GM18517 (cell line): ENCODE measurements at regions not wholly inside any gene's neighbourhood (a gene's known extent, or its start where the extent isn't known, plus 50 kb on each side); places are given as distances from the start of the nearest gene placed in this dataset.

ENCODE experiments used
- ATAC-seq: cut with Tn5 transposase; IDR thresholded peaks from one replicate; pipeline ENCODE4 v1.9.1; 2021; ENCODE audit warnings: mild to moderate bottlenecking, moderate library complexity; ENCODE audit not compliant: unreplicated experiment

DNA sequence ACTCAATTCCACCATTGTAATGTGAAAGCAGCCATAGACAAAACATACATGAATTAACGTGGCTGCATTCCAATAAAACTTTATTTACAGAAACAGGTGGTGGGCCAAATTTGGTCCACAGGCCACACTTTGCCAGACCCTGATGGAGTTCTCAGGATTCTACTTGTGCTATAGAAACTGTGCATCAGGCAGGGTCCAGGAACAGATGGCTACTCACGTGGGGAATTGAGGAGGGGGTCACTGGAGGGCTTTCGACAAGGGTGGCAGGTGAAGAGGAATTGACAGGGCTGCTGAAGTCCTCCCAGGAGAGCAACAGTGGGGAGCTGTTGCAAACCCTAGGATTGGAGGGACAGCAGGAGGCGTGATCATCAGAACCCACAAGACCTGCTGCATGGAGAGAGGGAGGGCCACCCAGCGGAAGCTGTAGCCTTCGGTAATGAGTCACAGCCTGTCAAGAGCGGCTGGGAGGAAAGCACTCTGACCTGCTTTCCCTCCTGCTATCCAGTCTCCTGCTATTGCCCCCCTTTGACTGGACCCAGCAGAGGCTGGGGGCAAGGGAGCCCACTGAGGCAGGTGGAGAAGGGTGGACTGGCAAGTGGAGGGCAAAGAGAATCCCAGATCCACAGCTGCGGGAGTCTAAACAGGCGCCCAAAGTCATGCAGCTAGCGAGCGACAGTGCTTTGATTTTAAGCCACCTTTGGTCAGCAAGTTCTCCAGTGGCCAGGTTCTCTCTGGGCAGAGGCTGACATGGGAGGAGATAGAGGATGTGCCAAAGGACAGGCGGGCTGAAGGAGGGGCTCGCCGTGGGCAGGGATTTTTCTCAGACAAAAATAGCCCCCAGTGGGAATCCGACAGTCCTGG is 138.3 kb upstream of the SMIM23 start:
- no peak for ATAC-seq

- no peak for ATAC-seq
These were observed 137.7 kb upstream of the SMIM23 start for GRCh38 chr5:171647904-171648260.

GRCh38 chr5:171648279-171649074 is 137.1 kb upstream of the SMIM23 start:
- ATAC-seq, result no peak

DNA sequence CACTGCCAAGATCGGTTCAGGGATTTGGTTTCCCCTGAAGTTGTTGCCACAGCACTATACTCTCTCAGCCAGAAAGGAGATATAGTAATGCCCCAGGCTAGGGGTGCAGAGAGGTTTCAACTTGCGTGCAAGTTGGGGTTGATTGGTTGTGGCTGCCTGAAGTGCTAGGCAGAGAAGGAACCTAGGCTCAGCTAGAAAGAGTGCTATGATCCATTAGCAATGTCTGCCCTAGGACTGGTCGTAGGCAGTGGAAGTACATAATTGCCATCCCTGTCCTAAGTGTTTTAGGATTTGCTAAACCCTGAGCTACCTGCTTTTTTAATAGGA is 136.6 kb upstream of the SMIM23 start:
- ATAC-seq, result no peak

GRCh38 chr5:171650597-171650996 is 135.0 kb upstream of the SMIM23 start:
- ATAC-seq, result no peak

DNA sequence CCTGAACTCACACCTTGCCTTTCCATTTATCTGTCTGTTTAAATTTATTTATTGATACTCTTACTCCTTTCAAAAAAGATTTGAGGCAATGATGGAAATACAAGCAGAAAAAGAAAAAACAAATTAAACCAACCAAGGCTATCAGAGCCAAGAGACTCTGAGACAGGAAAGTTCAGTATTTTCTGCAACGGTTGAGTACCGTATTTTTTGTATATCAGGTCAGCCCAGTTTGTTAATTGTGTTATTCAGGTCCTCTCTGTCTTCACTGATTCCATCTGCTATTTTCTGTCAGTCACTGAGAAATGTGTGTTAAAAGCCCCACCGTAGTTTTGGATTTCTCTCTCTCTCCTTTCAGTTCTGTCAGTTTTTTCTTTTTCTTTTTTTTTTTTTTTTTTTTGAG is 134.5 kb upstream of the SMIM23 start:
- no peak for ATAC-seq

DNA sequence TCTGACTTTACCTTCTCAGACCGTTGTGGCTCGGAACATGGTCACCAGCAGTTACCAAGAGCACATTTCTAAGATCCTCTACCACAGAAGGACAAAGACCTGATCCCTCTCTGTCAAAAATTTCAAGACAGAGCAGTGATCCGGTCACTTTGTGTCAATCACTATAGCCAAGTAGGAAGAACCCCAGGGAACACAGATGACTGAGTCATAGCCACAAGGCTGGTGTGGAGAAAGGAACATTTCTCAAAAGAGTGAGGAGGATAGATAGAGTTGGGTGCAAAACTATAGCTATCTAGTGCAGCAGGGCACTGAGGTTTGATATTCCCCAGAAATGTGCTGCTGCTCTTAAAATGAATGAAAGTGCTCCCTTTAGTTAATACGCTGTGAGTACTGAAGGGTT is 130.7 kb upstream of the SMIM23 start:
- ATAC-seq, result no peak

DNA sequence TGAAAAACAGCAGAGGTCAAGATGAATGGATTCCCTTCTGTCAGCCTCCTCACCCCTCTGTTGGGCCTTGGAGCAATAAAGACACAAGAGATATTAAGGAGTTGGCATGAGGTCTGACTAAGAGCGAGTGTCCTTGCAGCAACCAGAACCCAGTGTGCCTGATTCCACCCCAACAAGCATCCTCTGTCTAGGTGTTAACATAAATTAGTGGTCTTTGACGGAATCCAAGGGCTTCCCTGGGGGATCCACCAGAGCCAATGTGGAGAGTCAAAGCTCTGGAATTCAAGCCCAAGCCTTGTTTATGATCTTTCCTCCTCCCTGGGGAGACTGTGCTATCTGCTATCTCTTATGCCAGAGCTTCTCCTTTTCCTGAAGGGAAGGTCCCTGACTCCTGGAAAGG is 128.1 kb upstream of the SMIM23 start:
- no peak for ATAC-seq

- no peak for ATAC-seq
These were observed 125.7 kb upstream of the SMIM23 start for GRCh38 chr5:171659896-171660295.

DNA sequence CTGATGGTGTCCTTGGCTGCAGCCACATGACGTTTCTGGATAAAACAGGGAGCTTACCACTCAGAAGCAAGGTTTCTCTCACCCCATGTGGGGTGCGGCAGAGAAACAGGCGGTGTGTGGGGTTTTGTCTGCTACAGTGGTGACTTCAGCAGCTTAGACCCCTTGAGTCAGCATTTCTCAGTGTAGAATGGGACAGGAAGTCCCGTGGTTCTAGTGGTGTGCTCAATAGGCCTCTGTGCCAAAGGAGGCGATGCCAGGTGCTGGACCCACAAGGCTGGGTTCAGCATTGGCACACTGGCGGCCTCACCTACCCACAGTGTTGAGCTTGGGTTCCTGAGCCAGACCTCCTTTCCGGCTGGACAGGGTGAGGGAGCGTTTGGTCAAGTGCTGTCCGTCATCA is 125.2 kb upstream of the SMIM23 start:
- no peak for ATAC-seq

- ATAC-seq, result no peak
These were observed 124.5 kb upstream of the SMIM23 start for GRCh38 chr5:171661143-171661542.

- no peak for ATAC-seq
These were observed 122.1 kb upstream of the SMIM23 start for GRCh38 chr5:171663311-171664085.

GRCh38 chr5:171664489-171664888 is 121.1 kb upstream of the SMIM23 start:
- ATAC-seq, result no peak

- no peak for ATAC-seq
These were observed 118.8 kb upstream of the SMIM23 start for GRCh38 chr5:171666815-171667214.

DNA sequence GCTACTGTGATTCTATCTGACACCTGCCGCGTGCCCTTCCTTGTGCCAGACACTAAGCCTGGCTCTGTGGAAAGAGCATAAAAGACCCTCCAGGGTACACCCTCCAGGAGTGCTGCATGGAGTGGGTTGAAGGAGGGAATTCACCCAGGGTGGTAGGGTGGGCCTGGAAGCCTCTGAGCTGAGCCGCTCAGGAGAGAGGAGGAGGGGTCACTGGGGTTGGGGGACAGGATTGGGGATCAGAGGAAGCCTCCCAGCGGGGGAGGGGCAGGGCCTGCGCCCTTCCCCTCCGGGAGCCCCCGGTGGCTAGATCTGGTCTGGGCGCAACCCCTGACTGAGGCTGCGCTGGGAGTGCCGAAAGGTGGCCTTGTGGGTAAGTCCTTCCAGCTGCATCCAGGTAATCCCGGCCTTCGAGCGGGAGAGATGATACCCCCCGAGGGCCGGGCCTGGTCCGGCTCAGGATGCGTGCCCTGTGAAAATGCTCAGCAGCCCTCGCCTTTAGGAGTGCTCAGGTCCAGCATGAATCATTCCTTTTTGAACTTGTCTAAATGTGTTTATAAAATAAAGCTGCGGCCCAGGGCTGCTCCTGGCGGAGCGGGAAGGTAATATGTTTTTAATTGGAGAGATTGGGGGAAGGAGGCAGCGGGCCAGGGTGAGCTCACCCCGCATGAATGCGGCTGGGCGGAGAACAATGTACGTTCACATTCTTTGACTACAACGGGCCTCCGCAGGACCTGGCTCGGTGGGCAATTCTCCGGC is 118.1 kb upstream of the SMIM23 start:
- ATAC-seq, result no peak

GRCh38 chr5:171668097-171668412 is 117.6 kb upstream of the SMIM23 start:
- ATAC-seq, result no peak

DNA sequence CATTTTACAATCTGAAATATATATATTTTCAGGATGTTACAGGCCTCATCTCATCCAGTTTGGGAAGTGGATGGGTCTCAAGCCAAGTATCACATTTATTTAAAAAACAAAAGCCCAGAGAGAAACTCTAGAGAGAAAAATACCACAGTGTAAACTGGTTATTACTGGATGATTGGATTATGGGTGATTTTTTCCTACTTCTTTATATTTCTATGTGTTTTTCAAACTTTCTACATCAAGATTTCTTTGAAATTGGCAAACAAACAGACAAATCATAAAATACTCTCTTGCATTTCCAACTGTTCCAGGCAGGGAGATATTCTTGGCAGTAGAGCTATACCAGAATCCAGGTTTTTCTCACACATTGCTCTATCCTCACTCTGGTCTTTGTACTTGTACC is 116.0 kb upstream of the SMIM23 start:
- no peak for ATAC-seq

DNA sequence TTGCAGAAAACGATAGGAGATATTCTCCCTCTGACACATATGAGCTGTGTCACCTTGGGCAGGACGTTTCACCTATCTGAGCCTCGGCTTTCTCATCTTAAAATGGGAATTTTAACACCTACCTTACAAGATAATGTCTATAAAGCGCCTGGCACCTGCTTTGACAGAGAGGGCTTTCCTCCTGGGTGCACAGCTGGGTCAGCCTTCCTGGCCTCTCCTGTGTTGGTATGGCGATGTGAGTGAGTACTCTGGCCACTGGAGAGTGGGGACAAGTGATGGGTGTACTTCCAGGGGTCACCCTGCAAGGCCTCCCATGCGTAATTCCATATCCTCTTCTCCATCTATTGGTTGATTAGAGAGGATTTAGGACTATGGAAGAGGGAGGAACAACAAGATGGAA is 113.1 kb upstream of the SMIM23 start:
- no peak for ATAC-seq

DNA sequence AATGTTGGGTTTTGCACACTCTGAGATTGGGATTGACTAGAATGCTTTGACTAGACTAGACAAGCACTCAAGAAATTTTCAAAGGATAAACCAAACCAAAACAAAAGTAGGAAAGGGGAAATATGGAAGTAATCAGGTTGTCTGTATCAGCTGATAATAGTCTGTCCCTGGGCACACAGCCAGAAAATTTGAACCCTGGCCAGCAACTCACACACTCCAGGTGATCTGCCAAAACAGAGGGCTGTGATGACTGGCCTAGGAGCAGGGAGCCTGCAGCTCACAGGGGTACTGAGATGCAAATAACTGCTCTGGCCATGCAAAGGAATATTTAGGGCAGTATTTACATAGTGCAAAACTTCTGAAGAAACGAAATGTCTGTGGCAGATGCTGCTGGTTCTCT is 112.3 kb upstream of the SMIM23 start:
- ATAC-seq, result no peak

- ATAC-seq, result no peak
These were observed 111.8 kb upstream of the SMIM23 start for GRCh38 chr5:171673840-171674239.

DNA sequence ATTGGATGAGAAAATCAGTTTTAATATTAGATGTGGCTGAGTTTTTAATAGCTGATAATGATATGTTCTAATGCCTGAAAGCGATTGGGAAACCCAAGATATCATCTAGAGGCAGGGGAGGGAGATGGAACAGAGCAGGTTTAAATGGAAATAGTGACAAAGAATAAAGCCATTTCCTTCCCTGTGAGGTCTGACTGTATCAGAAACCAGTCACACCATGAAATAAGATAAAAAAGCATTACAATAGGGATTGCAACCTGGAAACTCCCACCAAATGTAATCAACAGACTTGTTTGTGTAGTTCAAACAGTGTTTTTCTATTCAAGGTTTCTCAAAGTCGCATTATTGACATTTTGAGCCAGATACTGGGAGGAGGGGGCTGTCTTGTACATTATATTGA is 110.1 kb upstream of the SMIM23 start:
- no peak for ATAC-seq
